Type B pancreatic cell (in vitro differentiated cells): ENCODE measurements at regions not wholly inside any gene's neighbourhood (a gene's known extent, or its start where the extent isn't known, plus 50 kb on each side); places are given as distances from the start of the nearest gene placed in this dataset.
A peak's percentile ranks its signal among the peaks of the same experiment; 100 is the strongest.

ENCODE experiments used
- DNase-seq: peaks from one replicate; pipeline ENCODE4 v3.0.0; 2021; ENCODE audit warnings: mixed read lengths; ENCODE audit not compliant: unreplicated experiment; ENCODE audit errors: extremely low spot score
- H3K27ac Mint-ChIP-seq: 2 replicates; pipeline ENCODE4 v1.8.0; 2021; ENCODE audit warnings: mild to moderate bottlenecking, mixed read lengths
- H3K27me3 Mint-ChIP-seq: 2 replicates; pipeline ENCODE4 v1.8.0; 2021; ENCODE audit warnings: mixed read lengths
- H3K36me3 Mint-ChIP-seq: 2 replicates; pipeline ENCODE4 v1.8.0; 2021; ENCODE audit warnings: mixed read lengths
- H3K4me1 Mint-ChIP-seq: one replicate; pipeline ENCODE4 v1.8.0; 2021; ENCODE audit warnings: mixed read lengths; ENCODE audit not compliant: unreplicated experiment
- H3K4me3 Mint-ChIP-seq: 2 replicates; pipeline ENCODE4 v1.8.0; 2021; ENCODE audit warnings: mild to moderate bottlenecking, mixed read lengths
- H3K9me3 Mint-ChIP-seq: 2 replicates; pipeline ENCODE4 v1.8.0; 2021; ENCODE audit warnings: mixed read lengths
- TF ChIP-seq, protein P1 (sequence below): fragments of 200-600 bp; sonication (generic); conservative IDR thresholded peaks from 2 replicates; pipeline ENCODE4 v1.5.0; 2021; ENCODE audit warnings: antibody characterized with exemption, mild to moderate bottlenecking

GRCh38 chr16:79320956-79321355 lies 279.6 kb downstream of the MAF start:
- TF ChIP-seq, protein P1, sequence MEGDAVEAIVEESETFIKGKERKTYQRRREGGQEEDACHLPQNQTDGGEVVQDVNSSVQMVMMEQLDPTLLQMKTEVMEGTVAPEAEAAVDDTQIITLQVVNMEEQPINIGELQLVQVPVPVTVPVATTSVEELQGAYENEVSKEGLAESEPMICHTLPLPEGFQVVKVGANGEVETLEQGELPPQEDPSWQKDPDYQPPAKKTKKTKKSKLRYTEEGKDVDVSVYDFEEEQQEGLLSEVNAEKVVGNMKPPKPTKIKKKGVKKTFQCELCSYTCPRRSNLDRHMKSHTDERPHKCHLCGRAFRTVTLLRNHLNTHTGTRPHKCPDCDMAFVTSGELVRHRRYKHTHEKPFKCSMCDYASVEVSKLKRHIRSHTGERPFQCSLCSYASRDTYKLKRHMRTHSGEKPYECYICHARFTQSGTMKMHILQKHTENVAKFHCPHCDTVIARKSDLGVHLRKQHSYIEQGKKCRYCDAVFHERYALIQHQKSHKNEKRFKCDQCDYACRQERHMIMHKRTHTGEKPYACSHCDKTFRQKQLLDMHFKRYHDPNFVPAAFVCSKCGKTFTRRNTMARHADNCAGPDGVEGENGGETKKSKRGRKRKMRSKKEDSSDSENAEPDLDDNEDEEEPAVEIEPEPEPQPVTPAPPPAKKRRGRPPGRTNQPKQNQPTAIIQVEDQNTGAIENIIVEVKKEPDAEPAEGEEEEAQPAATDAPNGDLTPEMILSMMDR, result peak; percentile 48
- DNase-seq, result no peak
- H3K4me1 Mint-ChIP-seq, result no peaks in the 10 kb centered on the region
- no peaks in the 10 kb centered on the region for H3K9me3 Mint-ChIP-seq
- H3K4me3 Mint-ChIP-seq, result no peak overlapping the region
- H3K27me3 Mint-ChIP-seq, result peaks cover 42% of the 10 kb centered on the region
- H3K36me3 Mint-ChIP-seq, result no peaks in the 10 kb centered on the region
- no peak overlapping the region for H3K27ac Mint-ChIP-seq

GRCh38 chr16:79318143-79318899 lies 282.2 kb downstream of the MAF start:
- Mint-ChIP-seq H3K27me3 (peaks cover 35% of the 10 kb centered on the region), H3K4me3 (no peak overlapping the region), H3K36me3 (no peaks in the 10 kb centered on the region), H3K9me3 (no peaks in the 10 kb centered on the region), H3K4me1 (no peaks in the 10 kb centered on the region), H3K27ac (no peak overlapping the region)
- TF ChIP-seq, protein P1, result no peak
- DNase-seq, result no peak

- H3K27ac Mint-ChIP-seq, result no peak overlapping the region
- H3K36me3 Mint-ChIP-seq, result no peaks in the 10 kb centered on the region
- no peaks in the 10 kb centered on the region for H3K9me3 Mint-ChIP-seq
- peaks cover 35% of the 10 kb centered on the region for H3K27me3 Mint-ChIP-seq
- TF ChIP-seq, protein P1, result no peak
- H3K4me3 Mint-ChIP-seq, result no peak overlapping the region
- DNase-seq, result no peak
- peaks cover 3% of the 10 kb centered on the region for H3K4me1 Mint-ChIP-seq
These were observed 283.0 kb downstream of the MAF start for GRCh38 chr16:79317521-79317920.

GRCh38 chr16:79317026-79317425 lies 283.5 kb downstream of the MAF start:
- Mint-ChIP-seq H3K4me1 (peaks cover 8% of the 10 kb centered on the region), H3K27me3 (peaks cover 35% of the 10 kb centered on the region), H3K9me3 (no peaks in the 10 kb centered on the region), H3K36me3 (no peaks in the 10 kb centered on the region), H3K27ac (no peak overlapping the region), H3K4me3 (no peak overlapping the region)
- TF ChIP-seq, protein P1, result no peak
- no peak for DNase-seq

GRCh38 chr16:79316004-79316458 lies 284.5 kb downstream of the MAF start:
- Mint-ChIP-seq H3K27me3 (peaks cover 37% of the 10 kb centered on the region), H3K4me1 (peaks cover 15% of the 10 kb centered on the region), H3K27ac (no peak overlapping the region), H3K36me3 (no peaks in the 10 kb centered on the region), H3K9me3 (no peaks in the 10 kb centered on the region), H3K4me3 (no peak overlapping the region)
- DNase-seq, result no peak
- TF ChIP-seq, protein P1, result no peak
